CD8-positive, alpha-beta memory T cell (primary cell): ENCODE measurements at regions not wholly inside any gene's neighbourhood (a gene's known extent, or its start where the extent isn't known, plus 50 kb on each side); places are given as distances from the start of the nearest gene placed in this dataset.

ENCODE experiments used
- CTCF ChIA-PET: fragments of 350-600 bp; sonication (Branson Sonifier 250); formaldehyde crosslinking; loops from one replicate; lab custom pipeline; 2021; ENCODE audit warnings: antibody characterized with exemption; lab: Charles Lee
- POLR2A ChIA-PET: fragments of 350-600 bp; sonication (Branson Sonifier 250); formaldehyde crosslinking; loops from one replicate; lab custom pipeline; 2021; ENCODE audit warnings: antibody characterized with exemption; lab: Charles Lee
- DNase-seq, 5 donors: peaks; one replicate each; pipeline versions ENCODE4 v3.0.0 to v3.0.0-alpha.2; 2020 to 2022; ENCODE audit warnings: mixed read lengths in 1 of 5
- H3K27ac ChIP-seq: one replicate; pipeline ENCODE4 v1.7.0; 2013; ENCODE audit warnings: low read depth, mild to moderate bottlenecking, low read length, moderate library complexity
- H3K27me3 ChIP-seq: 2 replicates; pipeline ENCODE4 v1.7.0; 2013; ENCODE audit warnings: low read length, mild to moderate bottlenecking; ENCODE audit not compliant: insufficient read depth, poor library complexity, severe bottlenecking
- H3K36me3 ChIP-seq: 2 replicates; pipeline ENCODE4 v1.7.0; 2013; ENCODE audit warnings: mild to moderate bottlenecking, low read length, moderate library complexity; ENCODE audit not compliant: insufficient read depth
- H3K4me1 ChIP-seq: 2 replicates; pipeline ENCODE4 v1.7.0; 2013; ENCODE audit warnings: mild to moderate bottlenecking, low read length, moderate library complexity; ENCODE audit not compliant: insufficient read depth
- H3K4me3 ChIP-seq: 2 replicates; pipeline ENCODE4 v1.7.0; 2013; ENCODE audit warnings: mild to moderate bottlenecking, low read length
- H3K9me3 ChIP-seq: 2 replicates; pipeline ENCODE4 v1.7.0; 2013; ENCODE audit warnings: mild to moderate bottlenecking, low read length
- H3K27ac Mint-ChIP-seq, 8 donors: one replicate each; pipeline ENCODE4 v1.8.0; 2020 to 2021; ENCODE audit warnings: mixed read lengths in 8 of 8, mild to moderate bottlenecking in 6 of 8, inconsistent platforms in 3 of 8, moderate library complexity in 3 of 8
- H3K27me3 Mint-ChIP-seq, 2 donors: one replicate each; pipeline ENCODE4 v1.8.0; 2020 to 2021; ENCODE audit warnings: mixed read lengths in 2 of 2, mild to moderate bottlenecking in 1 of 2, moderate library complexity in 1 of 2
- H3K36me3 Mint-ChIP-seq, 3 donors: one replicate each; pipeline ENCODE4 v1.8.0; 2020 to 2021; ENCODE audit warnings: mixed read lengths in 3 of 3, inconsistent platforms in 1 of 3, mild to moderate bottlenecking in 1 of 3
- H3K4me1 Mint-ChIP-seq, 3 donors: one replicate each; pipeline ENCODE4 v1.8.0; 2020 to 2021; ENCODE audit warnings: mixed read lengths in 3 of 3, inconsistent platforms in 1 of 3, mild to moderate bottlenecking in 1 of 3
- H3K4me3 Mint-ChIP-seq, 7 donors: one replicate each; pipeline ENCODE4 v1.8.0; 2020 to 2021; ENCODE audit warnings: mixed read lengths in 7 of 7, mild to moderate bottlenecking in 6 of 7, moderate library complexity in 4 of 7, inconsistent platforms in 2 of 7
- H3K9me3 Mint-ChIP-seq, 5 donors: one replicate each; pipeline ENCODE4 v1.8.0; 2020 to 2022; ENCODE audit warnings: mixed read lengths in 5 of 5, mild to moderate bottlenecking in 3 of 5, moderate library complexity in 2 of 5, inconsistent platforms in 1 of 5

DNA sequence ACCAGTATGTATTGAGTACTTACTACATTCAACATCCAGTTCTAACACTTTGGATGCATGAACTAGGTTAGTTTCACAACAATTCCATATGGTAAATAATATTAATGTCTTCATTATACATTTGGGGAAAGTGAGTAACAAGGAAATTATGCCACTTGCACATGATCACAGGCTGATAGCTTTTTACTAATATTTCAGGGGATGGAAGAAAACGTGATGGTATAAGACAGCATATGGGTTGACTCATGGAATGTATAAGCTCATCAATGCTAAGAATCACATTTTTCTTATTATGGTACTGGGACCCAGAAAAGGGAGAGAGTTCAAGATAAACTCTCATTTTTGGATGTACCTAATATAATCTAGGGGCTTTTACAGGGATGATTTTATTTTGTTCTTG lies 188.7 kb downstream of the MIAT start:
- Histone ChIP-seq H3K4me3 (no peak overlapping the region), H3K4me1 (no peaks in the 10 kb centered on the region), H3K27me3 (no peaks in the 10 kb centered on the region), H3K9me3 (no peaks in the 10 kb centered on the region), H3K36me3 (no peaks in the 10 kb centered on the region), H3K27ac (no peak overlapping the region)
- Mint-ChIP-seq H3K4me1 (no peaks in the 10 kb centered on the region), H3K36me3 (peaks cover 0 to 6% (median 0%) of the 10 kb centered on the region in 3 donors), H3K27me3 (no peaks in the 10 kb centered on the region), H3K9me3 (no peaks in the 10 kb centered on the region), H3K27ac (no peak overlapping the region), H3K4me3 (no peak overlapping the region)
- CTCF ChIA-PET = no interaction called here
- POLR2A ChIA-PET = no interaction called here
- no peak for DNase-seq

DNA sequence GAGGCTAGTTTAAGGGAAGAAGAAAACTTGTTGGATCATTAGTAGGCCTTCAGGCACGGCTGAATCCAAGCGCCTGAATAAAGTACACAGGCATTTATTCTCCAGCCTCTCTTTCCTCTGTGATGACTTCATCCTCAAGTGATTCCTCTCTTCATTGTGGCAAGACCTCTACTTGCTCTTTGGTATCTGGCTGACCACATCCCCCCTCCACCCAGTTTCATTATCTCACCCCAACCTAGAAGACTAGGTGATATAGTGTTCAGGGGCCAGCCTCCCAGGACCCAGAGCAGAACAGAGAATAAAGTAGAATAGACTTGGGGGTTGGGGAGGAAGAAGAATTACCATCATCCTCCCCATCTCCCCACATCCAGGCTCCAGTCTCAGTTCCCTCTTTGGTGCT lies 189.3 kb downstream of the MIAT start:
- H3K27ac Mint-ChIP-seq = no peak overlapping the region
- H3K36me3 Mint-ChIP-seq = peaks cover 0 to 6% (median 0%) of the 10 kb centered on the region in 3 donors
- ChIA-PET CTCF (no interaction called here), POLR2A (no interaction called here)
- no peaks in the 10 kb centered on the region for H3K27me3 ChIP-seq
- H3K4me1 ChIP-seq = no peaks in the 10 kb centered on the region
- no peaks in the 10 kb centered on the region for H3K4me1 Mint-ChIP-seq
- no peaks in the 10 kb centered on the region for H3K9me3 Mint-ChIP-seq
- no peak overlapping the region for H3K4me3 ChIP-seq
- H3K36me3 ChIP-seq = no peaks in the 10 kb centered on the region
- no peak overlapping the region for H3K27ac ChIP-seq
- no peak overlapping the region for H3K4me3 Mint-ChIP-seq
- H3K9me3 ChIP-seq = no peaks in the 10 kb centered on the region
- no peak for DNase-seq
- no peaks in the 10 kb centered on the region for H3K27me3 Mint-ChIP-seq

DNA sequence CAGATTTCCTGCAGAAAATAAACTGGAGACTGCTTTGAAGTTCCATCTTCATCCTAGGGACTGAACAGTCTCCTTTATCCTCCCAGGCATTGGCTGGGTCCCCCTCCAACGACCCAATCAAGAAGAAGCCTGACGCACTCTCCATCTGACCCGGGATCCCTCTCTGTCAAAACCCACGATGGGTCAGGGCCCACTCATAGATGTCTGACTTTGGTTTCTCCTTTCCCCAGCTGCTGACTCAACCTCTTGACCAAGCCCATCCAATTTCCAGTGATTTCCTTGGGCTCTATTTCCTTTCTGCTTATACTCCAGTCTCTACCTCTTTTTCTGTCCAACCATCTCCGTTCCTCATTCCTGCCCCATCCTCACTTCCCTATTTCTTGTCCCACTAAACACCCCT lies 189.7 kb downstream of the MIAT start:
- Mint-ChIP-seq H3K4me1 (no peaks in the 10 kb centered on the region), H3K36me3 (peaks cover 0 to 7% (median 0%) of the 10 kb centered on the region in 3 donors), H3K9me3 (no peaks in the 10 kb centered on the region), H3K4me3 (no peak overlapping the region), H3K27me3 (no peaks in the 10 kb centered on the region), H3K27ac (no peak overlapping the region)
- Histone ChIP-seq H3K27me3 (no peaks in the 10 kb centered on the region), H3K4me3 (no peak overlapping the region), H3K4me1 (no peaks in the 10 kb centered on the region), H3K27ac (no peak overlapping the region), H3K36me3 (no peaks in the 10 kb centered on the region), H3K9me3 (no peaks in the 10 kb centered on the region)
- CTCF ChIA-PET = no interaction called here
- no peak for DNase-seq
- POLR2A ChIA-PET = no interaction called here

DNA sequence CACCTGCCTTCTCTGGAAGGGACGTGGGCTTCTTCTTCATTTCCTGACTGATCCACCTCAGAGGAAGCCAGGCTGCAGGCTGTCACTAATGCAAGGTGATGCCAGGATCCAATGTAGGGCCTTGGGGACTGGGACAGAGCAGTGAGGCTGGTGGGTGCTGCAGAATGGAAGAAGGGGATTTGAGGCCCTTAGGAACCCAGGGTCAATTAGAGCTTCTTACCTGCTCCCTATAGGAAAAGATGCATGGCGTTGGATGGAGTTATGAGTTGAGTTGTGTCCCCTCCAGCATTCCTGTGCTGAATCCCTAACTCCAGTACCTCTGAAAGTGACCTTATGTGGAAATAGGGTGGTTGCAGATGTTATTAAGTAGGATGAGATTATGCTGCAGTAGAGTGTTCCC lies 190.4 kb downstream of the MIAT start:
- Mint-ChIP-seq H3K4me3 (no peak overlapping the region), H3K9me3 (no peaks in the 10 kb centered on the region), H3K4me1 (no peaks in the 10 kb centered on the region), H3K27me3 (no peaks in the 10 kb centered on the region), H3K27ac (no peak overlapping the region), H3K36me3 (peaks cover 1 to 10% (median 7%) of the 10 kb centered on the region in 3 donors)
- H3K4me3 ChIP-seq = no peak overlapping the region
- no peaks in the 10 kb centered on the region for H3K9me3 ChIP-seq
- ChIA-PET POLR2A (no interaction called here), CTCF (no interaction called here)
- DNase-seq = no peak
- no peaks in the 10 kb centered on the region for H3K4me1 ChIP-seq
- H3K27me3 ChIP-seq = no peaks in the 10 kb centered on the region
- H3K36me3 ChIP-seq = no peaks in the 10 kb centered on the region
- H3K27ac ChIP-seq = no peak overlapping the region

DNA sequence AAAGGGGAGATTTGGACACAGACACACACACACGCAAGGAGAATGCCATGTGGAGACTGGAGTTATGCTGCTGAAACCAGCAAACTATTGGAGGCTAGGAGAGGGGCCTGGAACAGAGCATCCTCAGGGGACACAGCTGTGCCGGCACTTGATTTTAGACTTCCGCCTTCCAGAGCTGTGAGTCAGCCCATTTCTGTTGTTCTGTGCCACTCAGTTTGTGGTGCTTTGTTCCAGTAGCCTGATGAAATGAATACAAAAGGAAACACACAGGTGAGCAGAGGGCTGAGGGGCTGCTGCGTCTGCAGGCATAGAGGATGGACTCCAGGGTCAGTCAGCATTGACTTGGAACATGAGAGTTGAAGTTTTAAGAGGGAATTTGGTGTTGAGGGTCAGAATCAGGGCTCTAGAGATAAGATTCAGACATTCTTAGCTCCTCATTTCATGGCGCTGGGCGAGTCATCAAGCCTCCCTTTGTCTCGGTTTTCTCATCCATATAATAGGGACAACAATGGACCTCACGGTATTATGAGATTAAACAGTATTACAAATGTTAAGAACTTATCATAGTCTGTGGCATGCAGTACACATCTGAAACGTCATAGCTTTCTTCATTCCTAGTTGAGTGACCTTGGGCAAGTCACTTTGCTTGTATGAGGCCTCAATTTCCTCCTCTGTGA lies 191.0 kb downstream of the MIAT start:
- ChIA-PET CTCF (no interaction called here), POLR2A (no interaction called here)
- H3K27me3 ChIP-seq = no peaks in the 10 kb centered on the region
- no peaks in the 10 kb centered on the region for H3K36me3 ChIP-seq
- H3K4me1 ChIP-seq = no peaks in the 10 kb centered on the region
- no peaks in the 10 kb centered on the region for H3K9me3 ChIP-seq
- H3K9me3 Mint-ChIP-seq = no peaks in the 10 kb centered on the region
- DNase-seq = no peak
- H3K27ac Mint-ChIP-seq = no peak overlapping the region
- peaks cover 4 to 15% (median 11%) of the 10 kb centered on the region in 3 donors for H3K36me3 Mint-ChIP-seq
- H3K4me3 Mint-ChIP-seq = no peak overlapping the region
- no peak overlapping the region for H3K4me3 ChIP-seq
- no peaks in the 10 kb centered on the region for H3K4me1 Mint-ChIP-seq
- no peaks in the 10 kb centered on the region for H3K27me3 Mint-ChIP-seq
- no peak overlapping the region for H3K27ac ChIP-seq

DNA sequence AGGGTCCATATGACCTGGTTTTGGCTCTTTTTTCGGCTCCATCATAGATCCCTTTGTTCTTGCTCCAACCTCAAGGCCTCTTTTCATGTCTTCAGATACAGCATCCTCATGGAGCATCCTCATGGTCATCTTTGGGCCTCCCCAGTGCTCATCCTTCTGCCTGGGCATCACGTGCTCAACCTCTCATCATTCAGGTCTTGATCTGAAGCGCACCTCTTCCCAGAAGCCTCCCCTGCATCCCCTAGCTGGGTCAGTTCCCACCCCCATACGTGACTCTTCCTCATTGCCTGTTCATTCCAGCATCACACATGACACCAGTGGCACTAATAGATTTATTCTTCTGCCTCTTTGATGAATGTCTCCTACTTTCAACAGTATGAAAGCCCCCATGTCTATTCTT lies 192.2 kb downstream of the MIAT start:
- H3K27ac ChIP-seq = no peak overlapping the region
- DNase-seq = no peak
- H3K4me1 ChIP-seq = no peaks in the 10 kb centered on the region
- H3K36me3 ChIP-seq = no peaks in the 10 kb centered on the region
- ChIA-PET POLR2A (no interaction called here), CTCF (no interaction called here)
- Mint-ChIP-seq H3K4me1 (no peaks in the 10 kb centered on the region), H3K9me3 (no peaks in the 10 kb centered on the region), H3K4me3 (no peak overlapping the region), H3K36me3 (peaks cover 7 to 16% (median 13%) of the 10 kb centered on the region in 3 donors), H3K27ac (peak overlapping the region in 1 of 8 donors; percentile 47), H3K27me3 (no peaks in the 10 kb centered on the region)
- H3K9me3 ChIP-seq = no peaks in the 10 kb centered on the region
- no peak overlapping the region for H3K4me3 ChIP-seq
- no peaks in the 10 kb centered on the region for H3K27me3 ChIP-seq

- DNase-seq = no peak
- H3K4me1 ChIP-seq = no peaks in the 10 kb centered on the region
- H3K4me1 Mint-ChIP-seq = no peaks in the 10 kb centered on the region
- ChIA-PET POLR2A (no interaction called here), CTCF (no interaction called here)
- no peak overlapping the region for H3K27ac Mint-ChIP-seq
- H3K4me3 Mint-ChIP-seq = no peak overlapping the region
- H3K36me3 Mint-ChIP-seq = peaks cover 7 to 16% (median 10%) of the 10 kb centered on the region in 3 donors
- no peaks in the 10 kb centered on the region for H3K36me3 ChIP-seq
- no peak overlapping the region for H3K4me3 ChIP-seq
- no peaks in the 10 kb centered on the region for H3K27me3 Mint-ChIP-seq
- no peaks in the 10 kb centered on the region for H3K9me3 Mint-ChIP-seq
- no peaks in the 10 kb centered on the region for H3K9me3 ChIP-seq
- no peak overlapping the region for H3K27ac ChIP-seq
- H3K27me3 ChIP-seq = no peaks in the 10 kb centered on the region
These were observed 193.7 kb downstream of the MIAT start for GRCh38 chr22:26851125-26851524.

GRCh38 chr22:26852176-26852575 lies 194.8 kb downstream of the MIAT start:
- no peaks in the 10 kb centered on the region for H3K4me1 Mint-ChIP-seq
- no peak overlapping the region for H3K27ac Mint-ChIP-seq
- Histone ChIP-seq H3K27ac (no peak overlapping the region), H3K9me3 (no peaks in the 10 kb centered on the region), H3K4me1 (no peaks in the 10 kb centered on the region), H3K27me3 (no peaks in the 10 kb centered on the region), H3K4me3 (no peak overlapping the region), H3K36me3 (no peaks in the 10 kb centered on the region)
- no peak for DNase-seq
- H3K4me3 Mint-ChIP-seq = no peak overlapping the region
- H3K36me3 Mint-ChIP-seq = peaks cover 7 to 16% (median 10%) of the 10 kb centered on the region in 3 donors
- POLR2A ChIA-PET = no interaction called here
- CTCF ChIA-PET = no interaction called here
- H3K9me3 Mint-ChIP-seq = no peaks in the 10 kb centered on the region
- H3K27me3 Mint-ChIP-seq = no peaks in the 10 kb centered on the region
